ENCODE measurements at regions not wholly inside any gene's neighbourhood (a gene's known extent, or its start where the extent isn't known, plus 50 kb on each side); places are given as distances from the start of the nearest gene placed in this dataset.

GRCh38 chr3:194277104-194277785 lies 73.9 kb downstream of the CPN2 start:
- peak overlapping the region; percentile 94 for H3K27ac ChIP-seq
- 57% methylated on average over 16 of the region's 16 CpGs for WGBS (ENCODE audit: low lambda C conversion rate, missing lambda C conversion rate)
- H3K4me1 ChIP-seq (ENCODE audit: insufficient read depth), result peaks cover 40% of the 10 kb centered on the region
- peak overlapping the region; percentile 62 for H3K4me2 ChIP-seq
- no peak overlapping the region for H3K4me3 ChIP-seq
- no peaks in the 10 kb centered on the region for H3K9me2 ChIP-seq (replicated peaks; ENCODE audit: insufficient read depth)
- TF ChIP-seq EZH2 (IDR thresholded peaks at IDR 0.05; ENCODE audit: borderline replicate concordance) (no peak), EZH2phosphoT487 (IDR thresholded peaks at IDR 0.05; ENCODE audit: low read depth, severe bottlenecking, unreplicated experiment) (no peak), CTCF (IDR thresholded peaks at IDR 0.05; ENCODE audit: poor library complexity) (no peak)
- H2AFZ ChIP-seq, result peak overlapping the region; percentile 52
- H4K20me1 ChIP-seq (ENCODE audit: insufficient read depth, poor library complexity, severe bottlenecking), result no peaks in the 10 kb centered on the region
- DNase-seq (ENCODE audit: low spot score), result peak; percentile 67
- H3K79me2 ChIP-seq, result no peaks in the 10 kb centered on the region
- no peaks in the 10 kb centered on the region for H3K9me3 ChIP-seq (ENCODE audit: low read depth)
- H3K27me3 ChIP-seq, result no peaks in the 10 kb centered on the region
- H3K36me3 ChIP-seq (replicated peaks; ENCODE audit: insufficient read depth, low read depth), result no peaks in the 10 kb centered on the region

DNA sequence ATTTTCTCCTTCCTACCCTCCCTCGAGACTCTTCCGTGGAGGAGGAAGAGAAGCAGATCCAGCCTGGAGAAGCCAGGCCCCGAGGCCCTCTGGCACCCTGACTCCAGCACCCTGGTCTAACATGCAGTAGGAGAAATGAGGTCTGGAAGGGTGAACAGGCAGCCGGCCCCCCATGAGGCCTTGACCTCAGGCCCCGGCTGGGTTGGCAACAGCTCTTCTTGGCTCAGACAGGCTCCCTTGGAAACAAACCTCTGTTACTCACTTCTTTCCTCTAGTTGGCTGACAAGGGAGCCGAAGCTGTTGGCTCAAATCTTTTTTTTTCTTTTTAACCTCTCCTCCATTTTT lies 73.4 kb downstream of the CPN2 start:
- no peaks in the 10 kb centered on the region for H4K20me1 ChIP-seq (ENCODE audit: insufficient read depth, poor library complexity, severe bottlenecking)
- H3K27me3 ChIP-seq, result no peaks in the 10 kb centered on the region
- peak; percentile 42 for DNase-seq (ENCODE audit: low spot score)
- H3K9me3 ChIP-seq (ENCODE audit: low read depth), result no peaks in the 10 kb centered on the region
- no peaks in the 10 kb centered on the region for H3K36me3 ChIP-seq (replicated peaks; ENCODE audit: insufficient read depth, low read depth)
- H3K4me2 ChIP-seq, result peak overlapping the region; percentile 62
- no peak overlapping the region for H3K4me3 ChIP-seq
- TF ChIP-seq CTCF (IDR thresholded peaks at IDR 0.05; ENCODE audit: poor library complexity) (no peak), EZH2 (IDR thresholded peaks at IDR 0.05; ENCODE audit: borderline replicate concordance) (no peak), EZH2phosphoT487 (IDR thresholded peaks at IDR 0.05; ENCODE audit: low read depth, severe bottlenecking, unreplicated experiment) (no peak)
- peaks cover 35% of the 10 kb centered on the region for H3K4me1 ChIP-seq (ENCODE audit: insufficient read depth)
- no peaks in the 10 kb centered on the region for H3K9me2 ChIP-seq (replicated peaks; ENCODE audit: insufficient read depth)
- 46% methylated on average over 6 of the region's 6 CpGs for WGBS (ENCODE audit: low lambda C conversion rate, missing lambda C conversion rate)
- no peaks in the 10 kb centered on the region for H3K79me2 ChIP-seq
- peak overlapping the region; percentile 52 for H2AFZ ChIP-seq
- peak overlapping the region; percentile 94 for H3K27ac ChIP-seq

- Histone ChIP-seq H4K20me1 (ENCODE audit: insufficient read depth, poor library complexity, severe bottlenecking) (no peaks in the 10 kb centered on the region), H3K27ac (peak overlapping the region; percentile 94), H2AFZ (peak overlapping the region; percentile 52), H3K79me2 (no peaks in the 10 kb centered on the region), H3K9me2 (replicated peaks; ENCODE audit: insufficient read depth) (no peaks in the 10 kb centered on the region), H3K9me3 (ENCODE audit: low read depth) (no peaks in the 10 kb centered on the region), H3K4me3 (no peak overlapping the region), H3K4me1 (ENCODE audit: insufficient read depth) (peaks cover 38% of the 10 kb centered on the region), H3K4me2 (peak overlapping the region; percentile 62), H3K36me3 (replicated peaks; ENCODE audit: insufficient read depth, low read depth) (no peaks in the 10 kb centered on the region), H3K27me3 (no peaks in the 10 kb centered on the region)
- no peak for TF ChIP-seq CTCF (IDR thresholded peaks at IDR 0.05; ENCODE audit: poor library complexity)
- no peak for TF ChIP-seq EZH2phosphoT487 (IDR thresholded peaks at IDR 0.05; ENCODE audit: low read depth, severe bottlenecking, unreplicated experiment)
- TF ChIP-seq EZH2 (IDR thresholded peaks at IDR 0.05; ENCODE audit: borderline replicate concordance), result no peak
- 64% methylated on average over 9 of the region's 9 CpGs for WGBS (ENCODE audit: low lambda C conversion rate, missing lambda C conversion rate)
- no peak for DNase-seq (ENCODE audit: low spot score)
Measured at GRCh38 chr3:194278186-194278845, 72.8 kb downstream of the CPN2 start.
